PC-9 (cell line): ENCODE measurements at regions not wholly inside any gene's neighbourhood (a gene's known extent, or its start where the extent isn't known, plus 50 kb on each side); places are given as distances from the start of the nearest gene placed in this dataset.

Experiments
- BruUV-seq: library from RNA; stranded (reverse); fragments of 400-500 nt; replicated peaks from 2 replicates; lab custom pipeline; 2021; lab: Mats Ljungman, UMichigan
- CTCF ChIA-PET: fragments of 300-600 bp; sonication (Branson Sonifier 250); formaldehyde crosslinking; loops from one replicate; lab custom pipeline; 2022; ENCODE audit warnings: antibody characterized with exemption; lab: Charles Lee
- POLR2A ChIA-PET: fragments of 300-600 bp; sonication (Branson Sonifier 250); formaldehyde crosslinking; loops from one replicate; lab custom pipeline; 2022; ENCODE audit warnings: antibody characterized with exemption; ENCODE audit not compliant: unreplicated experiment; lab: Charles Lee
- DNase-seq, 2 experiments: peaks; one replicate each; pipeline versions ENCODE4 v3.0.0 to v3.0.0-alpha.2; 2015 to 2022; ENCODE audit warnings: mixed read lengths in 1 of 2
- H2AFZ ChIP-seq: fragments of 200-600 bp; sonication (generic); 2 replicates; pipeline ENCODE4 v1.8.1; 2017; ENCODE audit warnings: antibody characterized with exemption
- H3F3A ChIP-seq: fragments of 200-600 bp; sonication (generic); 2 replicates; pipeline ENCODE4 v1.8.1; 2017; ENCODE audit warnings: antibody characterized with exemption, mild to moderate bottlenecking, low read depth; ENCODE audit not compliant: insufficient read depth
- H3K27ac ChIP-seq: fragments of 200-600 bp; sonication (generic); 2 replicates; pipeline ENCODE4 v1.6.1; 2016; ENCODE audit warnings: mixed run types
- H3K27me3 ChIP-seq: fragments of 200-600 bp; sonication (generic); 2 replicates; pipeline ENCODE4 v1.6.1; 2016; ENCODE audit warnings: low read depth, mixed run types; ENCODE audit not compliant: insufficient read depth
- H3K36me3 ChIP-seq: fragments of 200-600 bp; sonication (generic); 2 replicates; pipeline ENCODE4 v1.6.1; 2016; ENCODE audit warnings: low read depth, mixed run types
- H3K4me1 ChIP-seq: fragments of 200-600 bp; sonication (generic); replicated peaks from 2 replicates; pipeline ENCODE4 v1.6.1; 2016; ENCODE audit warnings: mixed run types; ENCODE audit not compliant: insufficient read depth
- H3K4me2 ChIP-seq: fragments of 200-600 bp; sonication (generic); 2 replicates; pipeline ENCODE4 v1.6.1; 2017; ENCODE audit warnings: mixed run types
- H3K4me3 ChIP-seq: fragments of 200-600 bp; sonication (generic); 2 replicates; pipeline ENCODE4 v1.6.1; 2016; ENCODE audit warnings: mixed run types
- H3K79me2 ChIP-seq: fragments of 200-600 bp; sonication (generic); 2 replicates; pipeline ENCODE4 v1.6.1; 2017; ENCODE audit warnings: low read depth, mixed run types
- H3K9me2 ChIP-seq: fragments of 200-600 bp; sonication (generic); 2 replicates; pipeline ENCODE4 v1.8.1; 2017; ENCODE audit warnings: mild to moderate bottlenecking; ENCODE audit not compliant: insufficient read depth
- H3K9me3 ChIP-seq: fragments of 200-600 bp; sonication (generic); 2 replicates; pipeline ENCODE4 v1.8.1; 2016; ENCODE audit warnings: low read depth; ENCODE audit not compliant: insufficient read depth
- H4K20me1 ChIP-seq: fragments of 200-600 bp; sonication (generic); 2 replicates; pipeline ENCODE4 v1.8.1; 2017; ENCODE audit not compliant: insufficient read depth
- CTCF ChIP-seq: fragments of 200-600 bp; sonication (generic); conservative IDR thresholded peaks from 2 replicates; pipeline ENCODE4 v1.6.1; 2017; ENCODE audit warnings: mixed run types, antibody characterized with exemption, mild to moderate bottlenecking, moderate library complexity
- EZH2 ChIP-seq: fragments of 200-600 bp; sonication (generic); IDR thresholded peaks from 2 replicates; pipeline ENCODE4 v1.8.0; 2017; ENCODE audit warnings: antibody characterized with exemption, low read depth
- intact Hi-C: fragments of 100-400 bp; cut with micrococcal nuclease; formaldehyde crosslinking; loops from one replicate; pipeline ENCODE4 v1.10.0; 2022; ENCODE audit not compliant: unreplicated experiment

GRCh38 chr4:138891631-138892031 lies 124.0 kb upstream of the NOCT start:
- intact Hi-C loops = no loop called here
- DNase-seq = no peak
- Histone ChIP-seq H3K79me2 (no peaks in the 10 kb centered on the region), H3K4me2 (no peak overlapping the region), H3K36me3 (no peaks in the 10 kb centered on the region), H4K20me1 (no peaks in the 10 kb centered on the region), H3K9me2 (no peaks in the 10 kb centered on the region), H3K27ac (no peak overlapping the region), H3K27me3 (no peaks in the 10 kb centered on the region), H3K4me3 (no peak overlapping the region), H3K9me3 (no peaks in the 10 kb centered on the region), H2AFZ (no peak overlapping the region), H3F3A (no peaks in the 10 kb centered on the region), H3K4me1 (peaks cover under 1% of the 10 kb centered on the region; the same call in 1 of the 2 replicates)
- no peak for TF ChIP-seq EZH2
- TF ChIP-seq CTCF = no peak
- ChIA-PET POLR2A (no interaction called here), CTCF (no interaction called here)
- BruUV-seq = no TSS peak

- Histone ChIP-seq H2AFZ (no peak overlapping the region), H3K27ac (no peak overlapping the region), H3K36me3 (no peaks in the 10 kb centered on the region), H3K79me2 (no peaks in the 10 kb centered on the region), H3K4me1 (no peaks in the 10 kb centered on the region), H3K27me3 (no peaks in the 10 kb centered on the region), H3K4me2 (no peak overlapping the region), H3F3A (no peaks in the 10 kb centered on the region), H3K9me3 (no peaks in the 10 kb centered on the region), H3K9me2 (no peaks in the 10 kb centered on the region), H4K20me1 (no peaks in the 10 kb centered on the region), H3K4me3 (no peak overlapping the region)
- CTCF ChIA-PET = no interaction called here
- TF ChIP-seq EZH2 = no peak
- no peak for TF ChIP-seq CTCF
- DNase-seq = no peak
- intact Hi-C loops = no loop called here
- no TSS peak for BruUV-seq
- POLR2A ChIA-PET = no interaction called here
Measured at GRCh38 chr4:138890891-138891570, 124.5 kb upstream of the NOCT start.

GRCh38 chr4:138889216-138889615 lies 126.4 kb upstream of the NOCT start:
- Histone ChIP-seq H3K27ac (no peak overlapping the region), H3K27me3 (no peaks in the 10 kb centered on the region), H3K9me3 (no peaks in the 10 kb centered on the region), H3K36me3 (no peaks in the 10 kb centered on the region), H3K9me2 (no peaks in the 10 kb centered on the region), H3K79me2 (no peaks in the 10 kb centered on the region), H3K4me3 (no peak overlapping the region), H2AFZ (no peak overlapping the region), H4K20me1 (no peaks in the 10 kb centered on the region), H3K4me2 (no peak overlapping the region), H3K4me1 (no peaks in the 10 kb centered on the region), H3F3A (no peaks in the 10 kb centered on the region)
- POLR2A ChIA-PET = no interaction called here
- intact Hi-C loops = no loop called here
- CTCF ChIA-PET = no interaction called here
- no TSS peak for BruUV-seq
- DNase-seq = no peak
- no peak for TF ChIP-seq CTCF
- no peak for TF ChIP-seq EZH2
